Stomach smooth muscle (tissue), 2 donors: ENCODE measurements at regions not wholly inside any gene's neighbourhood (a gene's known extent, or its start where the extent isn't known, plus 50 kb on each side); places are given as distances from the start of the nearest gene placed in this dataset.
"Not testable (repeated sequence)": the region's sequence is repeated elsewhere in the genome, so short reads cannot be mapped to it uniquely, and the experiment has no call there.

ENCODE experiments used
- H3K27ac ChIP-seq: one replicate; pipeline ENCODE4 v1.7.0; 2013; ENCODE audit warnings: mild to moderate bottlenecking, low read length, inconsistent platforms
- H3K27me3 ChIP-seq, 2 donors: one replicate each; pipeline ENCODE4 v1.7.0; 2013; ENCODE audit warnings: low read length in 2 of 2; ENCODE audit not compliant: insufficient read depth in 2 of 2, control insufficient read depth in 1 of 2
- H3K36me3 ChIP-seq, 2 donors: one replicate each; pipeline ENCODE4 v1.7.0; 2013; ENCODE audit warnings: low read length in 2 of 2; ENCODE audit not compliant: control insufficient read depth in 2 of 2, insufficient read depth in 2 of 2
- H3K4me1 ChIP-seq: one replicate; pipeline ENCODE4 v1.7.0; 2013; ENCODE audit warnings: low read length; ENCODE audit not compliant: control insufficient read depth, insufficient read depth
- H3K4me3 ChIP-seq, 2 donors: one replicate each; pipeline ENCODE4 v1.7.0; 2013; ENCODE audit warnings: low read length in 2 of 2
- H3K9ac ChIP-seq, 2 donors: one replicate each; pipeline ENCODE4 v1.7.0; 2013; ENCODE audit warnings: low read length in 2 of 2, mild to moderate bottlenecking in 1 of 2
- H3K9me3 ChIP-seq, 2 donors: one replicate each; pipeline ENCODE4 v1.7.0; 2013; ENCODE audit warnings: low read length in 2 of 2; ENCODE audit not compliant: control insufficient read depth in 2 of 2
- donor health status: healthy.
- donor health status: Pancreatic carcinoma.

DNA sequence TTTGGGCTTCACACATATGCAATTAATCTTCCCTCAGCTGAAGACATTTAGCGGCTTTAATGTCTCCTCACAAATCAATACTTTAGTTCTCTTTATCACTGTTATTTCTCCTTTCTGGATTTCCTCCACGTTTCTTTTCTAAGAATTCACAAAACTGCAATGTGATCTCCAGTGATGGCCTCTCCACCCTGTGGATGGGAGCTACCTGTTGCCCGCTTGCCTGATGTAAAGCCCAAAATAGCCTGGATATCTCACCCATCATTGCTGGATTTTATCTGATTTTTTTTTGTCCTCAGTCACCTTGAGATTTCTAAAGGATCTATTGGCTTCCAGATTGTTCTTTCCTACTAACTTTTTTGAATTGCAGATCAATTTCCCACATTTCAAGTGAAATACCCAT, 129.3 kb upstream of the FAM241A start:
- no peak overlapping the region for H3K9ac ChIP-seq
- no peaks in the 10 kb centered on the region for H3K9me3 ChIP-seq
- no peaks in the 10 kb centered on the region for H3K27me3 ChIP-seq
- no peaks in the 10 kb centered on the region for H3K36me3 ChIP-seq
- H3K27ac ChIP-seq: no peak overlapping the region
- no peaks in the 10 kb centered on the region for H3K4me1 ChIP-seq
- H3K4me3 ChIP-seq: no peak overlapping the region

- H3K9ac ChIP-seq: no peak overlapping the region
- no peaks in the 10 kb centered on the region for H3K4me1 ChIP-seq
- H3K9me3 ChIP-seq: no peaks in the 10 kb centered on the region
- no peaks in the 10 kb centered on the region for H3K36me3 ChIP-seq
- no peak overlapping the region for H3K27ac ChIP-seq
- H3K4me3 ChIP-seq: no peak overlapping the region
- H3K27me3 ChIP-seq: no peaks in the 10 kb centered on the region
Measured at GRCh38 chr4:112023402-112023950, 121.8 kb upstream of the FAM241A start.

DNA sequence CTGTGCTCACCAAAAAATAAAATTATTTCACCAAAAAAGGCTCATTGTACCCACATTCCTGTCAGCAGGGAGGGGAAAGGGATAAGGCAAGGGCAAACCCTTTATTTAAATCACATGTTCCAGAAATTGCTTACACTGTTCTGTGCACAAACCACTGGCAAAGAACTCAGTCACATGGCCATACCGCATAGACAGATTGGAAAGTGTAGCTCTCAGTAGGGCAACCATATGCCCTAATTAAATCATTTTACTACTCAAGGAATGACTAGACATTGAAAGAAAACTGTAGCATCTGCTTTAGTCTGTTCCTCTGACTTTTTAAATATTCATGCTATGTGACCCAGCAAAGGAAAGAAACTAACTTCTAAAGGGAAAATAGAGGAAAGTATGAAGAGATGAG, 119.2 kb upstream of the FAM241A start:
- no peaks in the 10 kb centered on the region for H3K4me1 ChIP-seq
- no peaks in the 10 kb centered on the region for H3K9me3 ChIP-seq
- H3K4me3 ChIP-seq: no peak overlapping the region
- no peaks in the 10 kb centered on the region for H3K36me3 ChIP-seq
- H3K27me3 ChIP-seq: peaks cover 0 to 4% of the 10 kb centered on the region in 2 donors
- no peak overlapping the region for H3K9ac ChIP-seq
- no peak overlapping the region for H3K27ac ChIP-seq

GRCh38 chr4:112029771-112030171, 115.5 kb upstream of the FAM241A start:
- Histone ChIP-seq H3K27me3 (peaks cover 0 to 4% of the 10 kb centered on the region in 2 donors), H3K27ac (no peak overlapping the region), H3K36me3 (no peaks in the 10 kb centered on the region), H3K9me3 (no peaks in the 10 kb centered on the region), H3K9ac (no peak overlapping the region), H3K4me1 (no peaks in the 10 kb centered on the region), H3K4me3 (no peak overlapping the region)

GRCh38 chr4:112031712-112032328, 113.4 kb upstream of the FAM241A start:
- H3K9ac ChIP-seq: no peak overlapping the region
- no peaks in the 10 kb centered on the region for H3K4me1 ChIP-seq
- H3K27ac ChIP-seq: no peak overlapping the region
- H3K4me3 ChIP-seq: no peak overlapping the region
- no peaks in the 10 kb centered on the region for H3K9me3 ChIP-seq
- no peaks in the 10 kb centered on the region for H3K36me3 ChIP-seq
- peaks cover 0 to 4% of the 10 kb centered on the region in 2 donors for H3K27me3 ChIP-seq

DNA sequence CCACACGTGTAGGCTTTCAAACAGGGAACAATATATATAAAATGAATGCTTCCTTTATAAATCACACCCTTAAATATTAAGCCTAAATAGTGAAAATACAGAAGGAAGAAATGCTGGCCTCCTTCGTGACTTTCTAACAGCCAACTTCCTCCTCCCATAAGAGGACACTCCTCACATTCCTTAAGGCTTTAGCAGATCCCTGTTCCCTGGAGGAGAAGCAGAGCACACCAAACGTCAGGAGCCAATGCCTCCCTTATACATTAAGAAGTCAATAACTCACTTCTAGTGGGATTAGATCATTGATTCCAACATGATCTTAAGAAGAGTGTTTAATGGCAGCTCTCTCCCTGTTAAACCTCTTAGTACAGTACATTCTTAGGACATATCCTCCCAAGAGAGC, 108.4 kb upstream of the FAM241A start:
- H3K27ac ChIP-seq: no peak overlapping the region
- no peaks in the 10 kb centered on the region for H3K9me3 ChIP-seq
- H3K4me1 ChIP-seq: no peaks in the 10 kb centered on the region
- H3K9ac ChIP-seq: no peak overlapping the region
- no peak overlapping the region for H3K4me3 ChIP-seq
- no peaks in the 10 kb centered on the region for H3K27me3 ChIP-seq
- no peaks in the 10 kb centered on the region for H3K36me3 ChIP-seq

DNA sequence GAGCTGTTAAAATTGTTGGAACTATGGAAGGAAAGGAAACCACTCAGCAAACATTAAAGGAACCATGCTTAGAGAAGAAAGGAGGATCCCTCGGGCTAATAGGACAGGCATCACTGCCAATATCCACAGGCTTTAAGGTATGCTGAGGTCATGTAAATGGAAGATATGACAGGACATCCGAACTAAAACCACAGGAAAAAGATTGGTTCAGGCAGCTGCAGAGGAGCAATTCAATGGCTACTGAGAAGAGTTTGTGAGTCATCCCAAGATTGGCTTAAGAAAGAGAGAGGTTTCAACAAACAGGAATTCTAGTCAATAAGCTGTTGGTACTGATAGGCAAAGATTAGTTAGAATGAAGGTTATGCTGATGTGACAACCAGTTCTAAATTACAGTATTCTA, 106.4 kb upstream of the FAM241A start:
- no peaks in the 10 kb centered on the region for H3K4me1 ChIP-seq
- no peak overlapping the region for H3K9ac ChIP-seq
- H3K4me3 ChIP-seq: no peak overlapping the region
- no peaks in the 10 kb centered on the region for H3K27me3 ChIP-seq
- no peaks in the 10 kb centered on the region for H3K9me3 ChIP-seq
- no peak overlapping the region for H3K27ac ChIP-seq
- H3K36me3 ChIP-seq: no peaks in the 10 kb centered on the region

DNA sequence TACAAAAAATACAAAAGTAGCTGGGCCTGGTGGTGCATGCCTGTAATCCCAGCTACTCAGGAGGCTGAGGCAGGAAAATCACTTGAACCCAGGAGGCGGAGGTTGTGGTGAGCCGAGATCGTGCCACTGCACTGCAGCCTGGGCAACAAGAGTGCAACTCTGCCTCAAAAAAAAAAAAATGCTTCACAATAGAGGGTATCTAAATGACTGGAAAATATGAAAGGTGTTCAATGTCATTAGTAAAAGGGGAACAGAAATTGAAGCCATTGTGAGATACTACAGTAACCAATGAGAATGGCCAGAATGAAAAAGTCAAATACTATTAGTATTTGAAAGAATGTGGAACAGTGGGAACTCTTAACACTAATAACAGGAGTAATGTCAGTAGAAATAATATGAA, 96.1 kb upstream of the FAM241A start:
- not testable (repeated sequence) for H3K4me1 ChIP-seq, H3K4me3 ChIP-seq, H3K9ac ChIP-seq, H3K27me3 ChIP-seq, H3K36me3 ChIP-seq, H3K9me3 ChIP-seq, H3K27ac ChIP-seq

DNA sequence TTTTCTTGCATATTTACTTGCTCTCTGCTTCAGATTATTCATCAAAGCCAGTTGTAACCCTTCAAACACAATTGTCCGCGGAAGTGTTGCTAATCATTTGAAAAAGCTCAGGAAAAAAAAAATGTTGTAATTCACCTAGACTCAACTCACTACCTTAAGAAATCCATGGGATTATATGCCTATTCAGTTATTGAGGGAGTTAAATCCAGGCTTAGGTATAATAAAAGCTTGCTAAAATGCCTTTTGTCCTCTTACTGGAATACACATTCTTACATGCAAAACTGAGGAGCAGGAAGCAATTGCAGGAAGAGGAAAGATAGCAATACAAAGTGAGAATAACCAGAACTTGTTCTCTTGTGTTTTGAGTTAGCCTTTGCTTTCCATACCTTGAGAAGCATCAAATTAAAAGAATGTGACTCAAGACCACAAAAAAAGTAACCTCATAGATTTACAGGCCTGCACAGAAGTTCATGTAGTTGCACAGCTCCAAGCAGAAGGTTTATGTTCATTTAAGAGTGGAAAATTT, 91.4 kb upstream of the FAM241A start:
- Histone ChIP-seq H3K27me3 (no peaks in the 10 kb centered on the region), H3K9ac (no peak overlapping the region), H3K4me3 (no peak overlapping the region), H3K36me3 (no peaks in the 10 kb centered on the region), H3K9me3 (no peaks in the 10 kb centered on the region), H3K4me1 (no peaks in the 10 kb centered on the region), H3K27ac (no peak overlapping the region)

DNA sequence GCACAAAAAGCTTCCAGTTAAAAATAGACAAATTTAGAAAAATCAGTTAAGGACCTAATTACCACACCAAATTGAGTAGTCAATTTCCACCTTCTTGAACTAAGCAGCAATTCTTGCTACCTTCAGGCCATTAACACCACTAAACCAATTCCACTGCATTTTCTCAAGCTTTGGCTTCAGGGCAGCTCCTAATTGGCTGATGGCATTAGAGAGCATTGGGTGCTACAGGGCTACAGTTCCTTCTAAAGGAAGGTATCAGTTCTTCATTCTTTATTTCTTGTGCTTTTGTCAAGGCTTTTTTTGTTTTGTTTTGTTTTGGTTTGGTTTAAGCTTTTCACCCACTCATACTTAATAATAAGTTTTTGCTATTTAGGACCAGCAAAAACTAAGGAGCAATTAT, 90.2 kb upstream of the FAM241A start:
- Histone ChIP-seq H3K27ac (no peak overlapping the region), H3K9ac (no peak overlapping the region), H3K4me1 (no peaks in the 10 kb centered on the region), H3K9me3 (no peaks in the 10 kb centered on the region), H3K4me3 (no peak overlapping the region), H3K27me3 (no peaks in the 10 kb centered on the region), H3K36me3 (no peaks in the 10 kb centered on the region)

DNA sequence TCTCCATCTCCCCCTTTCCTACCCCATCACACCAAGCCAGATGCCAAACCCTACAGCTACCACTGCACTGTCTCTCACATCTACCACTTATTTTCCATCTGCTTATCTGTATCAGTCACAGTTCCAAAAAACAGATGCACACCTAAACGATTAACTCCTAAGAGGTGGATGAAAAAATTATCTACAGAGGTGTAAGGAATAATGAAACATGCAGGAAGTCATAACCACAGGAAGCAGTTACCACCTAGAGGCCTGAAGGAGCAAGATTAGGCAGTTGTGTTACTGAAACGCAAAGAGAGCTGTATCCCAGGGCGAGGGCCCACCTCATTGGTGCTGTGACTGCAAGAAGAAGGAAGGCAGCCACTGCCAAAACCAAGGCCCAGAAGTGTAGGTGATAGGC, 87.8 kb upstream of the FAM241A start:
- no peaks in the 10 kb centered on the region for H3K9me3 ChIP-seq
- H3K9ac ChIP-seq: no peak overlapping the region
- H3K27ac ChIP-seq: no peak overlapping the region
- no peak overlapping the region for H3K4me3 ChIP-seq
- no peaks in the 10 kb centered on the region for H3K36me3 ChIP-seq
- no peaks in the 10 kb centered on the region for H3K4me1 ChIP-seq
- H3K27me3 ChIP-seq: no peaks in the 10 kb centered on the region
